CD4-positive, alpha-beta T cell treated with Interleukin-17A for 1 hour (primary cell): ENCODE measurements at regions not wholly inside any gene's neighbourhood (a gene's known extent, or its start where the extent isn't known, plus 50 kb on each side); places are given as distances from the start of the nearest gene placed in this dataset.

Source experiments
- DNase-seq: peaks from one replicate; pipeline ENCODE4 v3.0.0-alpha.2; 2020

GRCh38 chr4:129350834-129351721, 255.1 kb downstream of the C4orf33 start:
- no peak for DNase-seq

- DNase-seq = no peak
Measured at GRCh38 chr4:129352480-129352879, 256.5 kb downstream of the C4orf33 start.

- DNase-seq = no peak
Measured at GRCh38 chr4:129353490-129353889, 257.5 kb downstream of the C4orf33 start.

- DNase-seq = no peak
Measured at GRCh38 chr4:129355031-129355430, 259.1 kb downstream of the C4orf33 start.

- no peak for DNase-seq
Measured at GRCh38 chr4:129355516-129355915, 259.6 kb downstream of the C4orf33 start.

GRCh38 chr4:129358571-129358970, 262.6 kb downstream of the C4orf33 start:
- no peak for DNase-seq

- DNase-seq = no peak
Measured at GRCh38 chr4:129359461-129359860, 263.5 kb downstream of the C4orf33 start.

GRCh38 chr4:129362691-129363274, 266.8 kb downstream of the C4orf33 start:
- DNase-seq = peak; percentile 42

GRCh38 chr4:129364747-129365452, 268.9 kb downstream of the C4orf33 start:
- no peak for DNase-seq

- DNase-seq = no peak
Measured at GRCh38 chr4:129369361-129370010, 273.5 kb downstream of the C4orf33 start.

- no peak for DNase-seq
Measured at GRCh38 chr4:129371065-129371464, 275.1 kb downstream of the C4orf33 start.

GRCh38 chr4:129371926-129372325, 276.0 kb downstream of the C4orf33 start:
- no peak for DNase-seq

GRCh38 chr4:129377131-129377845, 281.3 kb downstream of the C4orf33 start:
- no peak for DNase-seq

GRCh38 chr4:129378364-129378763, 282.4 kb downstream of the C4orf33 start:
- no peak for DNase-seq

- DNase-seq = no peak
Measured at GRCh38 chr4:129379429-129379828, 283.5 kb downstream of the C4orf33 start.

- no peak for DNase-seq
Measured at GRCh38 chr4:129384974-129385373, 289.0 kb downstream of the C4orf33 start.

- no peak for DNase-seq
Measured at GRCh38 chr4:129387666-129388065, 291.7 kb downstream of the C4orf33 start.

GRCh38 chr4:129393976-129394375, 298.0 kb downstream of the C4orf33 start:
- DNase-seq = no peak

- no peak for DNase-seq
Measured at GRCh38 chr4:129394635-129395034, 298.7 kb downstream of the C4orf33 start.

GRCh38 chr4:129403848-129404247, 307.9 kb downstream of the C4orf33 start:
- DNase-seq = no peak

GRCh38 chr4:129410115-129410514, 314.2 kb downstream of the C4orf33 start:
- DNase-seq = no peak

- DNase-seq = no peak
Measured at GRCh38 chr4:129415004-129415403, 319.1 kb downstream of the C4orf33 start.

- no peak for DNase-seq
Measured at GRCh38 chr4:129420637-129421036, 324.7 kb downstream of the C4orf33 start.
